Hepatocyte (in vitro differentiated cells): ENCODE measurements at regions not wholly inside any gene's neighbourhood (a gene's known extent, or its start where the extent isn't known, plus 50 kb on each side); places are given as distances from the start of the nearest gene placed in this dataset.
A peak's percentile ranks its signal among the peaks of the same experiment; 100 is the strongest.

Source experiments
- DNase-seq: peaks from one replicate; pipeline ENCODE4 v3.0.0-alpha.2; 2016; ENCODE audit warnings: low spot score
- H2AFZ ChIP-seq: fragments of 200-600 bp; sonication (generic); 2 replicates; pipeline ENCODE4 v1.6.0; 2016; ENCODE audit warnings: antibody characterized with exemption, mild to moderate bottlenecking
- H3K27ac ChIP-seq: fragments of 200-600 bp; sonication (generic); 2 replicates; pipeline ENCODE4 v1.5.1; 2016; ENCODE audit warnings: mild to moderate bottlenecking
- H3K27me3 ChIP-seq: fragments of 200-600 bp; sonication (generic); 2 replicates; pipeline ENCODE4 v1.6.1; 2016
- H3K36me3 ChIP-seq: fragments of 200-600 bp; sonication (generic); replicated peaks from 2 replicates; pipeline ENCODE4 v1.5.1; 2016; ENCODE audit warnings: low read depth; ENCODE audit not compliant: insufficient read depth
- H3K4me1 ChIP-seq: fragments of 200-600 bp; sonication (generic); 2 replicates; pipeline ENCODE4 v1.5.1; 2016; ENCODE audit warnings: mild to moderate bottlenecking, moderate library complexity; ENCODE audit not compliant: insufficient read depth
- H3K4me2 ChIP-seq: fragments of 200-600 bp; sonication (generic); 2 replicates; pipeline ENCODE4 v1.6.0; 2016
- H3K4me3 ChIP-seq: fragments of 200-600 bp; sonication (generic); 2 replicates; pipeline ENCODE4 v1.5.1; 2016; ENCODE audit warnings: mild to moderate bottlenecking
- H3K79me2 ChIP-seq: fragments of 200-600 bp; sonication (generic); 2 replicates; pipeline ENCODE4 v1.6.0; 2017; ENCODE audit warnings: mild to moderate bottlenecking
- H3K9me2 ChIP-seq: fragments of 200-600 bp; sonication (generic); replicated peaks from 2 replicates; pipeline ENCODE4 v1.6.0; 2017; ENCODE audit warnings: mild to moderate bottlenecking; ENCODE audit not compliant: insufficient read depth
- H3K9me3 ChIP-seq: fragments of 200-600 bp; sonication (generic); 2 replicates; pipeline ENCODE4 v1.5.1; 2016; ENCODE audit warnings: low read depth, mild to moderate bottlenecking
- H4K20me1 ChIP-seq: fragments of 200-600 bp; sonication (generic); 2 replicates; pipeline ENCODE4 v1.6.0; 2016; ENCODE audit warnings: mild to moderate bottlenecking; ENCODE audit not compliant: insufficient read depth, poor library complexity, severe bottlenecking
- EZH2 ChIP-seq: fragments of 200-600 bp; sonication (generic); IDR thresholded peaks from 2 replicates; pipeline ENCODE4 v1.6.1; 2016; ENCODE audit warnings: antibody characterized with exemption, mild to moderate bottlenecking, borderline replicate concordance
- EZH2phosphoT487 ChIP-seq: fragments of 200-600 bp; sonication (generic); IDR thresholded peaks from one replicate; pipeline ENCODE4 v1.6.1; 2018; ENCODE audit warnings: antibody characterized with exemption, mild to moderate bottlenecking, low read depth, moderate library complexity; ENCODE audit not compliant: unreplicated experiment, severe bottlenecking
- WGBS: methylation state at CpG from one replicate; pipeline ENCODE4 v1.1.6; 2016; ENCODE audit warnings: low lambda C conversion rate; ENCODE audit errors: missing lambda C conversion rate; 5-methylcytosine and 5-hydroxymethylcytosine counted together
- TF ChIP-seq, protein P1 (sequence below): fragments of 200-600 bp; sonication (generic); IDR thresholded peaks from 2 replicates; pipeline ENCODE4 v1.5.1; 2016; ENCODE audit warnings: antibody characterized with exemption, mild to moderate bottlenecking; ENCODE audit not compliant: poor library complexity

DNA sequence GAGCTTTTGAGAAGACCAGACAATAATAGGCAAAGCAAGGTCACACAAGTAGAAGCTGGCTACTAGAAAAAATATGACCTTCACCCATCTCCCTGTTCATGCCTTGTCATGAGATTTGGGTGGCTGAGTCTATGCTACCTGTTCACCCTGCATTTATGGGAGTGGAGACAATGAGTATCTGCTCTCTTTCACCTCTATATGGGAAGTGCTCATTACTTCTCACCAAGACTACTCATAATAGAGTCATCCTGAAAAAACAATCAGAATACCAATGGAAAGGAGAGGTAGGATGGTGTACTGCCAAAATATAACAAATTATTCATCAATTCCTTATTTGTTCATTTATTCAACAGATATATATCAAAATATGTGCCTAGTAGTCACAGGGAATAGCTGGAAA lies 921.8 kb upstream of the INTU start:
- no peaks in the 10 kb centered on the region for H3K9me2 ChIP-seq
- H3K9me3 ChIP-seq, result no peaks in the 10 kb centered on the region
- H3K27ac ChIP-seq, result no peak overlapping the region
- H4K20me1 ChIP-seq, result no peaks in the 10 kb centered on the region
- no peaks in the 10 kb centered on the region for H3K36me3 ChIP-seq
- H3K4me1 ChIP-seq, result no peaks in the 10 kb centered on the region
- no peak overlapping the region for H2AFZ ChIP-seq
- H3K4me3 ChIP-seq, result no peak overlapping the region
- no peak for TF ChIP-seq EZH2phosphoT487
- TF ChIP-seq, protein P1, sequence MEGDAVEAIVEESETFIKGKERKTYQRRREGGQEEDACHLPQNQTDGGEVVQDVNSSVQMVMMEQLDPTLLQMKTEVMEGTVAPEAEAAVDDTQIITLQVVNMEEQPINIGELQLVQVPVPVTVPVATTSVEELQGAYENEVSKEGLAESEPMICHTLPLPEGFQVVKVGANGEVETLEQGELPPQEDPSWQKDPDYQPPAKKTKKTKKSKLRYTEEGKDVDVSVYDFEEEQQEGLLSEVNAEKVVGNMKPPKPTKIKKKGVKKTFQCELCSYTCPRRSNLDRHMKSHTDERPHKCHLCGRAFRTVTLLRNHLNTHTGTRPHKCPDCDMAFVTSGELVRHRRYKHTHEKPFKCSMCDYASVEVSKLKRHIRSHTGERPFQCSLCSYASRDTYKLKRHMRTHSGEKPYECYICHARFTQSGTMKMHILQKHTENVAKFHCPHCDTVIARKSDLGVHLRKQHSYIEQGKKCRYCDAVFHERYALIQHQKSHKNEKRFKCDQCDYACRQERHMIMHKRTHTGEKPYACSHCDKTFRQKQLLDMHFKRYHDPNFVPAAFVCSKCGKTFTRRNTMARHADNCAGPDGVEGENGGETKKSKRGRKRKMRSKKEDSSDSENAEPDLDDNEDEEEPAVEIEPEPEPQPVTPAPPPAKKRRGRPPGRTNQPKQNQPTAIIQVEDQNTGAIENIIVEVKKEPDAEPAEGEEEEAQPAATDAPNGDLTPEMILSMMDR, result no peak
- no peak for TF ChIP-seq EZH2
- no peak for DNase-seq
- H3K4me2 ChIP-seq, result no peak overlapping the region
- H3K79me2 ChIP-seq, result no peaks in the 10 kb centered on the region
- no peaks in the 10 kb centered on the region for H3K27me3 ChIP-seq

DNA sequence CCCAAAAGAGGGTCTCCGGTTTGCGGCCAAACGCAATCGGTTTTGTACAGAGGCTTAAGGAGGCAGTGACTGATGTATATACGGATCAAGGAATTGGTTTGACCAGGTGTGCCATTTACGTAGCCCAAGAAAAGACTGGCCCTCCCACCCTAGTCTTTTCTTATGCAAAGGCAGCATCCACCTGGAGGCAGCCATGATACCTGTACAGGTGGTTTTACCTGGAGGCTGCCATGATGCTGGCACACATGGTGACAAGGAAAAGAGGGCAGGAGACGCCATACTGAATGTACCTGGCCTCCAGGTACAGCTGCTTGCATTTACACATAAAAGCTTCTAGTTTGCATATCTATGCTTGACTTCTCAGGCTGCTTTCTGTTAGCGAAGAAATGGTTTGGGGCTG lies 917.7 kb upstream of the INTU start:
- Histone ChIP-seq H3K9me3 (no peaks in the 10 kb centered on the region), H3K27me3 (no peaks in the 10 kb centered on the region), H3K4me2 (no peak overlapping the region), H2AFZ (no peak overlapping the region), H4K20me1 (no peaks in the 10 kb centered on the region), H3K27ac (no peak overlapping the region), H3K4me1 (no peaks in the 10 kb centered on the region), H3K79me2 (no peaks in the 10 kb centered on the region), H3K9me2 (no peaks in the 10 kb centered on the region), H3K36me3 (no peaks in the 10 kb centered on the region), H3K4me3 (no peak overlapping the region)
- DNase-seq, result no peak
- 93% methylated on average over 8 of the region's 8 CpGs for WGBS
- TF ChIP-seq, protein P1, result no peak
- TF ChIP-seq EZH2phosphoT487 (no peak), EZH2 (no peak)

DNA sequence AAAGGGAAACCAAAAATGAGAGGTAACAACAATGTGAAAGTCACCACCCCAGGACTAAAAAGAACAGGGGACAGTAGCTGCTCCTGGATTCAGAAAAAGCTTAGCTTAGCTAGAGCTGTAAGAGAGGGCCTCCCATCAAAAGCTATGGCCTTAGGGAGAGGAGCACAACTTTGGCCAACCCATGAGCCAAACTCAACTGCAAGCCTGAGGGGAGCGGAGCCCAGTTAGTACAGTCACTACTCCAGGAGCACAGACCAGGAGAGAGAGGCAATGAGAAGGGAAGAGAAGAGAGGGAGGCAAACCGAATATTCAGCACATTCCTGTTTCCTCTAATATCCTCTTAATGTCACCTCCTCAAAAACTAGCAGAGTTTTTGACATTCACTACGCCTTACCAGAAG lies 917.1 kb upstream of the INTU start:
- Histone ChIP-seq H3K4me2 (no peak overlapping the region), H3K9me3 (no peaks in the 10 kb centered on the region), H3K4me1 (no peaks in the 10 kb centered on the region), H3K27ac (no peak overlapping the region), H3K4me3 (no peak overlapping the region), H3K79me2 (no peaks in the 10 kb centered on the region), H4K20me1 (no peaks in the 10 kb centered on the region), H3K27me3 (no peaks in the 10 kb centered on the region), H3K36me3 (no peaks in the 10 kb centered on the region), H2AFZ (no peak overlapping the region), H3K9me2 (no peaks in the 10 kb centered on the region)
- WGBS, result 93% methylated on average over 3 of the region's 3 CpGs
- TF ChIP-seq EZH2phosphoT487, result no peak
- TF ChIP-seq EZH2, result no peak
- TF ChIP-seq, protein P1, result no peak
- no peak for DNase-seq

DNA sequence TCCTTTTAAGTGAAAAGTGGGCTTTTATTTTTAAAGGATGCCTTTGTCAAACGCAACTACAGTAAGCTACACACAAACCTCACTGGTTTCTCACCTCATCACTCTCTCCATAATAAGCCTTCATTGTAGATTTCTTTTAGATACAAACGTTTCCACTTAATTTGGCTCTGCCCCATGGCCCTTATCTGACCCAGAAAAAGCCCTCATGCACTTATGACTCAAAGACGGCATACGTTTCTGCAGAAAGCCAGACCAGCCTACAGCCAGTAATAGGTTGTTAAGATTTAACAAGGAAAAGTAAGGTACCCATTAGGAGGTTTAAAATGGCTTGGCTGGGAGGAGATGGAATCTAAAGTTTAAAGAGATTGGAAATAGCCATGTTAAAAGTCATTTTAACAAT lies 914.6 kb upstream of the INTU start:
- no peak overlapping the region for H3K4me3 ChIP-seq
- no peak overlapping the region for H2AFZ ChIP-seq
- H3K27ac ChIP-seq, result no peak overlapping the region
- no peak for TF ChIP-seq EZH2
- TF ChIP-seq EZH2phosphoT487, result no peak
- TF ChIP-seq, protein P1, result no peak
- H3K36me3 ChIP-seq, result no peaks in the 10 kb centered on the region
- H3K27me3 ChIP-seq, result no peaks in the 10 kb centered on the region
- H4K20me1 ChIP-seq, result no peaks in the 10 kb centered on the region
- peak; percentile 5 for DNase-seq
- WGBS, result 38% methylated on average over 4 of the region's 4 CpGs
- no peak overlapping the region for H3K4me2 ChIP-seq
- no peaks in the 10 kb centered on the region for H3K4me1 ChIP-seq
- H3K9me3 ChIP-seq, result no peaks in the 10 kb centered on the region
- H3K79me2 ChIP-seq, result no peaks in the 10 kb centered on the region
- H3K9me2 ChIP-seq, result no peaks in the 10 kb centered on the region
